Ramos (cell line): ENCODE measurements at regions not wholly inside any gene's neighbourhood (a gene's known extent, or its start where the extent isn't known, plus 50 kb on each side); places are given as distances from the start of the nearest gene placed in this dataset.

Experiments
- in situ Hi-C: fragments of 300-500 bp; cut with MboI; formaldehyde crosslinking; loops from one replicate; pipeline ENCODE4 v1.14.3; 2022; ENCODE audit warnings: low sequenced_read_pairs; ENCODE audit not compliant: unreplicated experiment

GRCh38 chr5:68378204-68378820 lies 162.8 kb downstream of the PIK3R1 start:
- in situ Hi-C loops: no loop called here

GRCh38 chr5:68379275-68380036 lies 163.9 kb downstream of the PIK3R1 start:
- in situ Hi-C loops: no loop called here

GRCh38 chr5:68380078-68380477 lies 164.5 kb downstream of the PIK3R1 start:
- in situ Hi-C loops: no loop called here

- in situ Hi-C loops: no loop called here
Observed at GRCh38 chr5:68381060-68381459, 165.5 kb downstream of the PIK3R1 start.

GRCh38 chr5:68381909-68382308 lies 166.4 kb downstream of the PIK3R1 start:
- in situ Hi-C loops: no loop called here

- in situ Hi-C loops: no loop called here
Observed at GRCh38 chr5:68382640-68383039, 167.1 kb downstream of the PIK3R1 start.

- in situ Hi-C loops: no loop called here
Observed at GRCh38 chr5:68383888-68384310, 168.3 kb downstream of the PIK3R1 start.

GRCh38 chr5:68384936-68385594 lies 169.5 kb downstream of the PIK3R1 start:
- in situ Hi-C loops: no loop called here

GRCh38 chr5:68385936-68386335 lies 170.4 kb downstream of the PIK3R1 start:
- in situ Hi-C loops: no loop called here

- in situ Hi-C loops: no loop called here
Observed at GRCh38 chr5:68387074-68387796, 171.7 kb downstream of the PIK3R1 start.

- in situ Hi-C loops: no loop called here
Observed at GRCh38 chr5:68389618-68390017, 174.1 kb downstream of the PIK3R1 start.

- in situ Hi-C loops: no loop called here
Observed at GRCh38 chr5:68392617-68393016, 177.1 kb downstream of the PIK3R1 start.

- in situ Hi-C loops: no loop called here
Observed at GRCh38 chr5:68395302-68395701, 179.7 kb downstream of the PIK3R1 start.

GRCh38 chr5:68395926-68396511 lies 180.5 kb downstream of the PIK3R1 start:
- in situ Hi-C loops: no loop called here

GRCh38 chr5:68396722-68397121 lies 181.2 kb downstream of the PIK3R1 start:
- in situ Hi-C loops: no loop called here

GRCh38 chr5:68398146-68398812 lies 182.7 kb downstream of the PIK3R1 start:
- in situ Hi-C loops: no loop called here

GRCh38 chr5:68403301-68403700 lies 187.7 kb downstream of the PIK3R1 start:
- in situ Hi-C loops: no loop called here

GRCh38 chr5:68404246-68404645 lies 188.7 kb downstream of the PIK3R1 start:
- in situ Hi-C loops: no loop called here

- in situ Hi-C loops: no loop called here
Observed at GRCh38 chr5:68405026-68405684, 189.6 kb downstream of the PIK3R1 start.
